Lung microvascular endothelial cell (primary cell): ENCODE measurements at regions not wholly inside any gene's neighbourhood (a gene's known extent, or its start where the extent isn't known, plus 50 kb on each side); places are given as distances from the start of the nearest gene placed in this dataset.
A peak's percentile ranks its signal among the peaks of the same experiment; 100 is the strongest.

ENCODE experiments used
- DNase-seq, 2 donors: peaks; one replicate each; pipeline versions ENCODE4 v3.0.0 to v3.0.0-alpha.2; 2010; ENCODE audit warnings: low read depth in 2 of 2

DNA sequence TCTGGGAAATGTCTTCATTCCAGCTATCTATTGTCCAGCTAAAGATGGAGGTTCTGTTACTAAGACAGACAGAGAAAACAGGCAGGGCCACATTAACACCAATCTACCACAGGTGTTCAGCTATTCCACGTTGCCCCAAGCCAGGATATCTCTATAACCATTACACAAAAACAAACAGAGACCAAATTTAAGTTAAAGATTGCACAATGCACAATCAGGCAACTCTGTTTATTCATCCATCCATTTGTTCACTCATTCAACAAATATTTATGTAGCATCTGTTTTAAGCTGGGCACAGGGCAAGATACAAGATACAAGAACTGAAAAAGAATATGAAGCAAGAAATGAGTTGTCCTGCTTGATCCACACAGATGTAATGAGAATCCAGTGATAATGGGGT, 629.0 kb downstream of the MED13L start:
- no peak for DNase-seq

DNA sequence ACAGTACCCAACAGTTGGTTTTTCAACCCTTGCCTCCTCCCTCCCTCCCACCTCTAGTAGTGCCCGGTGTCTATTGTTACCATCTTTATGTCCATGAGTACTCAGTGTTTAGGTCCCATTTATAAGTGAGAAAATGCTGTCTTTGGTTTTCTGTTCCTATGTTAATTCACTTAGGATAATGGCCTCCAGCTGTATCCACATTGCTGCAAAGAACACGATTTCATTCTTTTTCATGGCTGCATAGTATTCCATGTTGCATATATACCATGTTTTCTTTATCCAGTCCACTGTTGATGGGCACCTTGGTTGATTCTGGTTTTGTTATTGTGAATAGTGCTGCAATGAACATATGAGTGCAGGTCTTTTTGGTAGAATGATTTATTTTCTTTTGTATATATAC, 631.3 kb downstream of the MED13L start:
- DNase-seq, result no peak

DNA sequence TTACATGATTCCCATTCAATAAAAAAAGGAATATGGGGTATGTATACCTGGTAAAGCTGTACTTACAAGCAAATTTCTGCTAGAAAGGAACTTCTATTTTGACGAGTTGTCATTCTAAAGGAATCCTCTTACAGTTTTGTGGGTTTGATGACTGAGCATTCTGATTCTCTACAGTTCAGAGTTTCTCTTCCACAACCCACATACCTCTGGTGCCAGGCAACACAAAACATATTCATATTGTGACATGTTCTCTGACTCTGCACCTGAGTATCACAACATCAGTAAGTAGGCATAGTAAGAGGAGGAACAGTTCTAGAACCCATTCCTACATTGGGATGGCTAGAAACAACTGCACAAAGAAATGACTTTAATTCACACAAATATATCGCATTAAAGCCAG, 636.6 kb downstream of the MED13L start:
- no peak for DNase-seq

DNA sequence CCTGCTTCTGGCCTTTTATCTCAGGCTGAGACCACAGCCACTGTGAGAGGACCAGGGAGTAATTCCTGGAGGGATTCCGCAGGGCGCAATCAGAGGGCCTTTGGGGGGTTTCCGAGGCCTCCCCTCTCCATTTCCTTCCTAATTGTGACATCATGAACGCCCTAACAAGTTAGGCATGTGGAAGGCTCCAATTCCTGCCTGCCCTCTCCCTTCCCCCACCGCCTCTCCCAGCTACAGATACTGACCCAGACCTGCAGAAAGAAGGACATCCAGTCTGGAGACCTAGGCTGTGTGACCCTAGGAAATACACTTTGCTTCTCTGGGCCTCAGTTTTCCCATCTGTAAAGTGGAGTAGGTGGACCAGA, 637.9 kb downstream of the MED13L start:
- no peak for DNase-seq

DNA sequence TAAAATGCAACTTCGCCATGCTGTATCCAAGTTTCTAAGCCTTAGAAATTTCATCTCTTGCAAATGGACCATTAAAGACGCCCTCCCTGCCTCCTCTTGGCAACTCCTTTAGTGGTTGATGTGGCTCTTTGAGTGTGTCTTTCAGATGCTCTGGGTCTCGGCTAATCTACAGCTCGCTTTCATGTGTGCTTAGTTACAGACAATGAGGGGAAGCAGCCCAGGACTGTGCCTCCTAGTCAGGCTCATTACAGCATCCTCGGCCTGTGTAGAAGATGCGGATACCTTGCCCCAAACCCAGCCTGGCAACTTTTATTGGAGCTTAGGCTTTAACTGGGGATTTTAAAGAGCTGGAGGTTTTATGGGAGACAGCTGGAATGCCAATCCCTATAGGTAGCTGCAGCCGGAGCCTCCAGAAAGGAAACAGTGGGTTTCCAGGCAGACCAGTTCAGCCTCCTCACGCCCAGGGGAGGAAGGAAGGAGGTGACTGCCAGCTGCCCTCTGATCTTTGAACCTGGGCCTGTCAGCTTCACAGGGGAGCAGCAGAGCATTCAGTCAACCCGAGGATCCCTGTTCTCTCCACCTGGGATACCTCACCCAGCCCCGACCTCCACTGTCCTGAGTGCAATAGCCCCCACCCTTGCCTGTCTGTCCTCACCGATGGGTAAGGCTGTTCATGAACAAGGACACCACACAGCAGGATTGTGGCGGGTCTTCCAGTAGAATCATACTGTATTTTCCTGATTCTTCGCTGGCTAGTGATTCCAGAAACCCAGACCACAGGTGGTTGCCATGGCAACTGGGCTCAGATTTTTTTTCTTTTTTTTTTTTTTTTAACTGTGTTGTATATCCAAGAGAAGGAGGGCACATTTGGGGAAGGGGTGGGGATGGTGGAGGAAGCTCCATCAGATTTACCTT, 638.5 kb downstream of the MED13L start:
- no peak for DNase-seq

DNA sequence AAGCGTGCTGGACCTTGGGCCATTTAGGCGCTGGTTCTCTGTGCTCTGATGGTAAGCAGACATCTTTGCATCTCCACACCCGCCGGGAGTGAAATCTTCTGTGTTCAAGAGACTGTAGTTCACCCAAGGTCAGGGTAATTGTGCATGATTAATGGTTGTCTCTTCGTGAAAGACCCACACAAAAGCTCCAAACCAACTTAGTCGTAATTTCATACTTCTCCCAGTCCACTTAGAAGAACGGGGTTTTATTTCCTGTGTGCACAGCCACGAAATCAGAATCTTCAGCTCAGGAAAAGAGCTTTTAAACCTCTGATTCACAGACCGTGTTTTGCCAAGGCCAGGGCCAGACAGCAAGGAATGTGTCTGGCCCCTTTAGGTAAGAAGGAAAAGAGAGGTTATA, 640.9 kb downstream of the MED13L start:
- DNase-seq, result no peak

DNA sequence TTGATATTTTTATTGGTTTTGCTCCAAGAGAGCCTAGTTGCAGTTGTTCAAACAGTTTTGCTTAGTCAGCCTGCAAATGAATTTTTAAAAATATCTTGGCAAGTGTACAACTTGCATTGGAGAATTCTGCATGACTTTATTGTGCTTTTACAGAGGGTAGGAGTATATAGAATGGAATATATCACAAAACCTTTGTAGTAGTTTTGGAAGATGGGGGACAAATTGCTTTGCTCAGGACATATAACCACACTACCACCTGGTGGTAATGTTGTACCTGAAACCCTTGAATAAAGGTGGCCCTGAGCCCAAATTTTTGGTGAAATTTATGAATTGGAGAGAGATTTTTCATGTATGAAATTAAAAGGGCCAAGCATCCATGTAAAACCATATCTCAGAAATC, 645.2 kb downstream of the MED13L start:
- peak in 1 of 2 donors; percentile 7 for DNase-seq

DNA sequence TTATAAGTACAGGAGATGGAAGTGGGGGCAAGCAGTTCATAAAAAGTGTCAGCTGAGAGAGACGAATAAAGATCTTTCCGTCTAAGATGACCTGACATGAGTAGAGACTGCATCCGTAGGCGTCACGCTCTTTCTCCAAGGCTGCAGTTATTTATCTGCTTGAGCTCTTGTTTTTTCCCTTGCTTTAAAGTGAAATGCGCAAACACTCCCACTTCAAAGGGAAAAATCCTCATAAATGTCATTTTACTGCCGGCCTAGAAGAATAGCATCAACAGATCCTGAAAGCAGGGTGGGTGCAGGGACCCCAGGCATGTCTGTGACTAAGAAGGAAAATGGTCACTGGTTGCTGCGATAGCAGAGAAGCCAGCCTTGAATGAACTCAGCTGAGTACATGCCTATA, 647.4 kb downstream of the MED13L start:
- DNase-seq, result no peak

DNA sequence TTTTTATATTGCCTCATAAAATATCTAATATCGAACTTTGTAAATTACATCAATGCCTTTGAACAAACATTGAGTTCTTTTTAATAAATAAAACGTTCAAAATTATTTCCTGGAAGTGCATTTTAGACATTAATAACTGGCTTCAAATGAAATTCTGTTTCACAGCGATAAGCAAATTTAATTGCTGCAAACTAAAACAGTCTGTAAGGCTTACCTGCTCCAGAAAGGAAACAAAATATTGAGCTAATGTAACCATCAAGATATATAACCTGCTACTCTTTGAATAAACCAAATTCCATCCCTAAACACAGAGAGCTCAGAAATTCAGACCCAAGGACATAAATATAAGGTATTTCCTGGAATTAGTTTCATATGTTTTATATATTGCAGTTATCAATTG, 651.3 kb downstream of the MED13L start:
- no peak for DNase-seq

DNA sequence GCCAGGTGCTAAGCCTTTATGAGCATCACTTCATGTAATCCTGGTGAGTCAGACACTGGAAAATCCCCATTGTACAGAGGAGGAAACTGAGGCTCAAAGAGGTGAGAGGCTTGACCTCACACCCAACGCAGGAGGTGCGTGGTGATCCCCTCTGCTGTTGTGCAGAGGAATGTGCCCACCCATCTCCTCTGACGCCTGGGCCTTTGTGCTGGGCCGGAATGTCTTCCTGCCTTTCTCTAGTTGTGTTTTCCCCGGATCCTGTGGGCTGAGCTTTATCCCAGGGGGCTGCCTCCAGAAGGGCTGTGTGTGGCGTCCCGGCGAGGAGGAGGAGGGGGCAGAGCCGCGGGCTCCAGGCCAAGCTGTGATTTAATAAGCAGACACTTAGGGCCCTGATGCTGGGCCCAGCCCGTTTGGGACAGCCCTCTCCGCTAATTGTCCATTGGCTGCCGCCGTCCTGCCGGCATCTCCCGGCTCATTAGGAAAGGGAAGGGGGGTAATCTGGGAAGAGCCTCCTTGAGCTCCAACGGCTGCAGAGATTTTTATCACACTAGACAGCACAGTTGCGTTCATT, 653.6 kb downstream of the MED13L start:
- DNase-seq, result no peak

DNA sequence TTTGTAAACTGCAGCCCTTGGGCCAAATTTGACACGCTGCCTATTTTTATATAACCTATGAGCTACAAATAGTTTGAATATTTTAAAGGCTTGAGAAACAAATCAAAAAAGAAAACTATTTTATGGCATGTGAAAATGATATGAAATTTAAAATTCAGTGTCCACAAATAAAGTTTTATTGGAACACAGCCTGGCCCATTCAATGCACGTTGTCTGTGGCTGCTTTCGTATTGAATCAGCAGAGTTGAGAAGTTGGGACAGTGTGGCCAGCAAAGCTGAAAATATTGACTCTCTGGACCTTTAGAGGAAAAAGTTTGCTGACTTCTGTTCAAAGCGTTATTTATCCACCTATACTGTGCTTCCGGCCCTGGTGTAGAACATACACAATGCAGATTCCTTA, 654.2 kb downstream of the MED13L start:
- no peak for DNase-seq

DNA sequence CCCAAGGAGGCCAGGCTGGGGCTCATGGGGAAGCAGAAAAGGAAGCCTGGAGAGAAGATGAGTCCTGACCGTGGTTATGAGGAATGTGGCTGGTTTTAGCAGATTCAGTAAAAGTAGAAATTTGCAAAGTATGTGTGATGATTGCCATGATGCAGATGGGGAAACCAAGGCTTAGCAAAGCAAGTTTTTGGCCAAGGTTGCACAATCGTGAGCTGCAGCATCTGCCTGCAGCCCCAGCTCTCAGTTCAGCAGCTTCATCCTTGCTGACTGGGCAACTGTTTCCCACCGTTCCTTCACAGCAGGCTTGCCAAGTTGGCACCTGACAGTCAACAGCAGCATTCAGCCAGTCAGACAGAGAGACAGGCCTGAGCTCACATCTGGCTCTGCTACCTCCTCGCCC, 656.7 kb downstream of the MED13L start:
- DNase-seq, result no peak

DNA sequence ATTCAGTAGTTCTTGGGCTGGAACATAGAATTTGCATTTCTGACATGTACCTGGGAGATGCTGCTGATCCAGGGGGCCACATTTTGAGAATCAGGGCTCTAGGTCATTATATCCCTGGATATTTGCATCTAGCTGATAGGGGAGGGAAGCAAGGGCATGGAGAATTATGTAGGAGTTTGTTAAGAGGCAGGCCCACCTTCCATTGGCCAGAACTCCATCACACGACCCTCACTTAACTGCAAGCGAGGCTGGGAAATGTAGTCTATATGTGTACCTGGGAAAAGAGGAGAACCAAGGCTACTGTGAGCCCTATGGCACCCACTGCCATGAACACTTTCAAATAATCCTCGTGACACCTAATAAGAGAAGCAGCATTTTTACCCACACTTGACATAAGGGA, 657.6 kb downstream of the MED13L start:
- DNase-seq, result no peak

DNA sequence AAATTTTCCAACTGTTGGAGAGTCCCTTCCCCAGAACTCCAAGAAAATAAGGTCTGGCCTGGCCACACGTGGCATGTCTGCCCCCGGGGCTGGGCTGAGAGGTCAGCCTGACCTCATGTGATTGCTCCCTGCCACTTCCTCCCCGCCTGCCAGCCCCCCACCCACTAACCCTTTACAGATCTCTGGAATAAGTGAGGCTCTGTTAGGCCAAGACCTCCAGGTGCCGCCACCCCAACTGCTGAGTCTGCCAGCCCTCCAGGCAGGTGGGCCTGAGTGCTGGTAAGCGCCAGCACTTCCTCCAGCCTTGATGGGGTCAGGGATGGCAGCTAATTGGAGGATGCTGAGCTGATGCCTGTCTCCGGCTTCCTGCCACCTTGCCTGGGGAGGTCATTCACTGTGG, 658.4 kb downstream of the MED13L start:
- DNase-seq, result no peak

DNA sequence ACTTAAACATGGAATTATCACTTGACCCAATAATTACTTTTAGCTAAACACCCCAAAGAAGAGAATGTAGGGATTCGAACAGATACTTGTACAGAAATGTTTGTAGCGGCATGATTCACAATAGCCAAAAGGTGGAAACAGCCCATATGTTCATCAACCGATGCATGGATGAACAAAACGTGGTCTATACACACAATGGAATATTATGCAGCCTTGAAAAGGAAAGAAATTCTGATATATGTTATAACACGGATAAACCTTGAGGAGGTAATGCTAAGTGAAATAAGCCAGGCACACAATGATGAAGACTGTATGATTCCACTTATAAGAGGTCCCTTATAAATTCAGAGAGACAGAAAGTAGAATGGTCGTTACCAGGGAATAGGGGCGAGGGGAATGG, 659.4 kb downstream of the MED13L start:
- no peak for DNase-seq

DNA sequence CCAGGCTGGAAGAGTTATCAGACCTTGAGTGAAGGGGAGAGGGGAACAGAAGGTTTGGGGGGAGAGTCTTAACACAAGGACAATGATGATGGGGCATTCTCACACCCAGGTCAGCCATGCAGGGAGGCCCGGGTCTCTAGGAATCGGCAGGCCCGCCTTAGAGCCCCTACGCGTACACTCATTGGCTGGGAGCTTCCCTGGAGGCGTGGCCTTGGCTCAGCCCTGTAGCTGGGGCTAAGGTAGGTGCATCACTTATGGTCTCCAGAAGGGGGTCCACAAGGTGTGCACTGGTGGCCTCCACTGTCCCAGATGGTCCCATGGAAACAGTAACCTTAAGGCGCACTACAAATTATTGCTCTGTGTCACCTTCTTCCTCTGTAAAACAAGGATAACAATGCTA, 660.1 kb downstream of the MED13L start:
- no peak for DNase-seq

DNA sequence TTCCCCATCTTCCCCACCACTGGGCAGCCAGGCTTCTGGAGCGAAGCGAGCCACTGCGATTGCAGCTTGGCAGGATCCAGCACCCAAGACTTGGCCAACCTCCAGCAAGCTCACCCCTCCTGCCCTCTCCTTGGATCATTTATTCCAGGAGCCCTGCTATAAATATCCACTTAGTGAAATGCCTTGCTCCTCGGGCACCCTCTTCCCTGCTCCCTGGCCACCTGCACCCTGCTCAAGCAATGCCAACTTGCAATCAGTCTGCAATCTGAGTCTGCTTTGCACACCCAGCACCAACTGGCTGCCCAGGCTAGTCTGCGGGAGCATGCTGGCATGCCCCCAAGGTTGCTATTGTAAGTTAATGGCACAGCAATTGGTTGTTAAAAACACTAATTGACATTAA, 666.0 kb downstream of the MED13L start:
- no peak for DNase-seq

DNA sequence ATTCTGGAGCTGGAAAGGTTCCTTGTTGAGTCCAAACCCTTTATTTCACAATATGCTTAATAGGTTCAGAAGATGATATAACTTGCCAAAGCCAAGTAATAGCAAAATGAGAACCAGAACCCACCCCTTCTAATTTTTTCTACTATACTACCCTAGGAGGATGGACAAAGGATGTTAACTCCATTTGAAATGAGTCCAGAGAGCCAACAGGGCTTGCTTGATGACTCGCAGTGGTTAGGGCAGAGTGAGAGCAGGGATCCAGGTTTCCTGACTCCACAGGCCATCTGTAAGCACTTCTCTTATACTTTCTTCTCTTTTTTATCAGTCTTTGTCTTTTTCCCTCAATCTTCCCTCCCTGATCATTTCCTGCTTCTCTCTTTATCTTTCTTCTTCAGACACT, 668.1 kb downstream of the MED13L start:
- no peak for DNase-seq

DNA sequence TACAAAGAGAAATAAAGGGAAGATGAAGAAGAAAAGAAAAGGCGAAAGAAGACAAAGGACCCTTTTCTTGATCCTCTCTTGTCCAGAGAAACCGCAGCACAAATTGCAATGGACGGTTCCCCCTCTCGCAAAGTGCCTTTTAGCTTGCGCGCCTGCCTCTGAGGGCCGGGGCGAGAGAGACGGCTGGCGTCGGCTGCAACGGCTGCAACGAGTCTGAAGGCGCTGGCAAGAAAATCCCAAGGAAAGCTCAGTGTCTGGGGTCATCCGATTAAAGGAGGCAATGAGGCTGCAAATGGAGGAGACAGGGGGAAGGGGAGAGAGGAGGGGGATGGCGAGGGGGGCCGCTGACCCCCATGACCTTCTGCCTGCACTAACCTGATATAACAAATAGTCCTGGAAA, 671.5 kb downstream of the MED13L start:
- no peak for DNase-seq

DNA sequence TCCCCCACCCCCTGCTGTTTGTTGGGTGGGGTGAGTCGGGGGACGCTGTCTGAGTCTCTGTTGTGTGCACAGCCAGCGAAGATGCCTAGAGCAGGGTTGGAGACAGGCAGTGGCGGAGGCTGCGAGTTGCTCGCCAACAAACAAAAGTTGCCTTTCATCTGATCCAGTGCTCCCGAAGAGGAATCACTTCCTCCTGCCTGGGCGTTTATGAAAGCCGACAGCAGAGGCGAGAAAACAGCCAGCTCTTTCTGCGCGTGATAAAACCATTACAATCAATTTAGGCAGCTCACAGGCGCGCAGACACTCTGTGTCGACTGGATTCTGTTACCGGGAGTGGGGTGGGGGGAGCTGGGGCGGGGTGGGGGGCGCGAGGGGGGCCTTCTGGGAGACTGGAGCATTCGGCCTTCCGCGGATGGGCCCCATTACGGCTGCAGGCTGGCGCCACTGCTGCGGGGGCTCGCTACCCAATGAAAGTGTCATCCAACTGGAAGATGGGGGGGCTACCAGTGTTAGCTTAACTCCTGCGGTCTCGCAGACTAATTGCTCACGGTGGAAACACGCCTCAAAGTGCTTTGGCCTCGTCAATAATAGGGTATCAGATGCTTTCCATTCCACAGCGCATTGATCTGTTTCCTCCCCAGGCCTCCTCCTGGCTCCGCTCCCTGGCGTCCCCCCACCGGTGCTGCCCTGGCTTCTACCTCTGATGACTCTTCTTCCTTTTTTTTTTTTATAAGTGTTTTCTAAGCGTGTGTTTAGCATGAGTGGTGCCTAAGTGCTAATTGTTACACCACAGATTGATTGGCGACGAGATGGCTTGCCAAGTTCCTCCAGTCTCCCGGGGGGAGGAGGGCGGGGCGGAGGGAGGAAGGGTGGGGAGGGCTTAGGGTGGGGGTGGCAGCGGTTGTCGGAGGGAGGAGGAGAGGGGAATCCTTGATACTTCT, 678.4 kb downstream of the MED13L start:
- DNase-seq, result no peak

DNA sequence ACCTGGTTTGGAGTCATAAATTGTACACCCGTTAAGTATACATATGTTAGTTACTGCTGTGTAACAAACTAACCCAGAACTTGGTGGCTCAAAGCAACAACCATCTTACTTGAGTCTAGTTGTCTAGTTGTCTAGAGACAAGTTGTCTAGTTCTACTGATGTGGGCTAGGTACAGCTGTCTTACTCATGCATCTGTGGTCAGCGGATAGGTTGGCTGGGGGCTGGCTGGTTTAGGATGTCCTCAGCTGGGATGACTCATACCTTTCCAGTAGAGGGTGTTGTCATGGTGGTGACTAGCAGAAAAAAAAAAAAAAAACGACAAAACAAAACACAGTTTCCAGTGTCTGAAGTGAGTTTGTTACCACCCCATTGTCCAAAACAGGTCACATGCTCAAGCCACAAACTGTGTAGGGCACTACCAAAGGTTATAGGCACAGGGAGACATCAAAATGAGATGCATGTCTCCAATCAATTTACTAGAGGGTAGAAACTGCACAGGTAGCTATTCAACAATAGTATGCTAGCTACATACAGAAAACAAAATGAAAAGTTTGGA, 680.3 kb downstream of the MED13L start:
- peak in 1 of 2 donors; percentile 17 for DNase-seq

DNA sequence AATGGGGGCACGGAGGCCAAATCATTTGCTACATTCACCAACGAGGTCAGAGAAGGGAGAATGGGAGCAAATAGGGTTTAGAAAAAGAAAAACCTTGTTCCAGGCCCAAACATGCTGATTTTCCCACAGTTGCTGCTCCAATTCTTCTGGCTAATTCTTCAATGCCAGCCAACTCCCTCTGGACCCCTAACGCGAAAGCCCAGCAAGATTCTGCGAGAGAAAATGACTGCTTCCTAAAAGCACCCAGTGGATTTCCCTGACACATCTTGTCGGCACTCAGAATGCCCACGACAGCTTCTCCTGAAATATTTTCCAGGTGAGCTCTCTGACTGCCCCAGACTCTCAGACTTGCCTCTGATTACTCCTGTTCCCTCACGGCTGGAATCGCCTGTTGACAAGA, 689.4 kb downstream of the MED13L start:
- no peak for DNase-seq
